C4-2B (cell line): ENCODE measurements at regions not wholly inside any gene's neighbourhood (a gene's known extent, or its start where the extent isn't known, plus 50 kb on each side); places are given as distances from the start of the nearest gene placed in this dataset.

Source experiments
- CTCF ChIP-seq: fragments of 450-650 bp; conservative IDR thresholded peaks from 2 replicates; pipeline ENCODE4 v1.5.1; 2017; ENCODE audit warnings: mild to moderate bottlenecking
- ZFX ChIP-seq: fragments of 450-650 bp; IDR thresholded peaks from 2 replicates; pipeline ENCODE4 v1.6.1; 2017

DNA sequence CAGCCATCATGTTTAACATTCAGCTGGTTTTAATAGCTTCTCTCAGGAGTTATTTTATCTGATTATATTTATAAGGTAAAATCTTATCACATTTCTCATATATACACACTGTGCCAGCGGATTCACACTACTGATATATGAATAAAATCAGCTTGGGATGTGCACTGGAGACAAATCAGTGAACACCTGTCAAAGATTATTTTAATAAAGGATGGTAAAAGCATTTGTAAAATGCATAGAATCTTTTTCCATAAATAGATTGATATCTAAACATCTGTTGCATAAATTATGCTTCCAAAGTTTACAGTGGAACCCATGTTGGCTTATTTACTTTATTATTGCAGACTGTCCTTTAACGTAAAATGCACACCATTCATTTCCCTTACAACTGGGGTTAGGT is 1125.8 kb upstream of the CNTN5 start:
- TF ChIP-seq CTCF (no peak), ZFX (no peak)
